ENCODE measurements at regions not wholly inside any gene's neighbourhood (a gene's known extent, or its start where the extent isn't known, plus 50 kb on each side); places are given as distances from the start of the nearest gene placed in this dataset.

DNA sequence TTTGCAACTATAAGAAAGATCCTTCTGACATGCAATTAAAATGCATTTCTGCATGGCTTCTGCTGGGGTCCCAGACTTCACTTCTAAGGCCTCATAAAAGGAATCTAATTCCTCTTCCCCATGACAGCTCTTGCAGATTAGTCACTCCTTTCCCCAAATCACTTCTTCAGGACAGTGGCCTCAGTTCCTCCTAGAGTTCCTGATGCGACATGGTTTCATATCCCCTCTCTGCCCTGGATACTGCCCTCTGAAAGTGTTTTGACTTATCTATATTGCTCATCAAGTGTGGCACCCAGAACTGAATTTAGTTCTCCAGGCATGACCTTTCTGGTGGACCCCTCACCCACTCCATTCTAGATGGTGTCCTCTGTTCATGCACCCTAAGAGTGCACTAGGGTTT, 238.1 kb downstream of the FOXO1 start:
- Histone ChIP-seq H3K4me2 (ENCODE audit: insufficient read depth, low read length) (no peak overlapping the region), H3K79me2 (ENCODE audit: control insufficient read depth, insufficient read depth, low read length) (no peaks in the 10 kb centered on the region), H2AFZ (ENCODE audit: low read depth, low read length) (no peak overlapping the region), H4K20me1 (replicated peaks; ENCODE audit: control insufficient read depth, insufficient read depth, low read length) (no peaks in the 10 kb centered on the region), H3K36me3 (ENCODE audit: control insufficient read depth, insufficient read depth, low read length) (no peaks in the 10 kb centered on the region), H3K9ac (ENCODE audit: insufficient read depth in 1 of 2, low read depth in 2 of 2, low read length in 2 of 2) (no peak overlapping the region), H3K27me3 (ENCODE audit: control insufficient read depth in 2 of 2, insufficient read depth in 2 of 2, low read length in 2 of 2) (no peaks in the 10 kb centered on the region), H3K27ac (ENCODE audit: extremely low read depth, low read depth, low read length) (no peak overlapping the region), H3K9me1 (ENCODE audit: control insufficient read depth, insufficient read depth, low read length) (no peaks in the 10 kb centered on the region), H3K4me3 (no peak overlapping the region), H3K4me1 (replicated peaks in 1 of 2; ENCODE audit: control insufficient read depth in 2 of 2, insufficient read depth in 2 of 2, low read length in 2 of 2) (no peaks in the 10 kb centered on the region), H3K9me3 (replicated peaks; ENCODE audit: control insufficient read depth, insufficient read depth, low read depth, low read length) (no peaks in the 10 kb centered on the region)
- FAIRE-seq (no peak), DNase-seq (ENCODE audit: extremely low read depth in 1 of 4, low spot score in 3 of 4) (no peak), ATAC-seq (no peak)
- in situ Hi-C loops (cut with MboI) (no loop called here), intact Hi-C loops (cut with micrococcal nuclease) (no loop called here)
- no peak for TF ChIP-seq ZBTB17 (CRISPR knock-in tag; IDR thresholded peaks at IDR 0.05)
- TF ChIP-seq ZNF324 (CRISPR knock-in tag; IDR thresholded peaks at IDR 0.05), result no peak
- TF ChIP-seq POLR2AphosphoS2 (IDR thresholded peaks at IDR 0.05; ENCODE audit: low read length), result no peak
- TF ChIP-seq ELF4 (CRISPR knock-in tag; IDR thresholded peaks at IDR 0.05), result no peak
- TF ChIP-seq, protein P1, sequence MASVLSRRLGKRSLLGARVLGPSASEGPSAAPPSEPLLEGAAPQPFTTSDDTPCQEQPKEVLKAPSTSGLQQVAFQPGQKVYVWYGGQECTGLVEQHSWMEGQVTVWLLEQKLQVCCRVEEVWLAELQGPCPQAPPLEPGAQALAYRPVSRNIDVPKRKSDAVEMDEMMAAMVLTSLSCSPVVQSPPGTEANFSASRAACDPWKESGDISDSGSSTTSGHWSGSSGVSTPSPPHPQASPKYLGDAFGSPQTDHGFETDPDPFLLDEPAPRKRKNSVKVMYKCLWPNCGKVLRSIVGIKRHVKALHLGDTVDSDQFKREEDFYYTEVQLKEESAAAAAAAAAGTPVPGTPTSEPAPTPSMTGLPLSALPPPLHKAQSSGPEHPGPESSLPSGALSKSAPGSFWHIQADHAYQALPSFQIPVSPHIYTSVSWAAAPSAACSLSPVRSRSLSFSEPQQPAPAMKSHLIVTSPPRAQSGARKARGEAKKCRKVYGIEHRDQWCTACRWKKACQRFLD (CRISPR knock-in tag; IDR thresholded peaks at IDR 0.05), result no peak
- no peak for TF ChIP-seq NUFIP1 (IDR thresholded peaks at IDR 0.05; ENCODE audit: partially characterized antibody)
- ChIA-PET CTCF (ENCODE audit: low intra/inter-chr PET ratio) (no interaction called here), POLR2A (no interaction called here)
- WGBS (ENCODE audit: insufficient coverage, low coverage, missing lambda C conversion rate), result 0% methylated on average over 1 of the region's 1 CpG
- BruUV-seq (replicated peaks), result no TSS peak
